ENCODE measurements at regions not wholly inside any gene's neighbourhood (a gene's known extent, or its start where the extent isn't known, plus 50 kb on each side); places are given as distances from the start of the nearest gene placed in this dataset.

DNA sequence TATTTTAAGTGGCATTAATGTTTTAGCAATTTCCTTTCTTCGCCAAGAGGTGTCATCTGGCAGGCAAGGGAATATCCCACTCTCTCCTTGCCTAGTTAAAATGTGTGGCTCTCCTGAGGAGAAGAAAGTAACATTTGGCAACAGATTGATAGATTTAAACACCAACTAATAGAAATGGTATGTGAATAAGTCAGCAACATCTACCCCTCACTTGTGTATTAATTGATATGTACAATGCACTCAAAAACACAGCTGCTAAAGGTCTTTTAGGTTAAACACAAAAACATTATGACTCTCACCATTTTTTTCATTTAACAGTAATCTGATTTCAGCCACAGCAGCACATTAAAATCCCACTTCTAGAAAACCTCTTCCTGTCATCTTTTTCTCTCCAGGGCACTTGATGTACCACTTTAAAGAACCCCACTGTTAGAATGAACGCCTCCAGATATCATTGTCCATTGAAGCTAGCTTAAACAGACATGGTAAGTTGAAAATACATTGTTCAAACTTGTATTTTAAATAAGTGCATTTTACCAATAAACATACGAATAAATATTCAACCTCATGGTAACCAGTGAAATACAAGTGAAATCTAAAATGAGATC, 151.7 kb downstream of the RPAP3 start:
- Histone ChIP-seq H3K4me3 (ENCODE audit: low read depth, low read length) (no peak overlapping the region), H3K9me3 (ENCODE audit: control insufficient read depth, insufficient read depth, low read depth, low read length) (no peaks in the 10 kb centered on the region), H3K4me1 (ENCODE audit: control insufficient read depth, insufficient read depth, low read length) (no peaks in the 10 kb centered on the region), H3K27ac (ENCODE audit: extremely low read depth, low read depth, low read length) (no peak overlapping the region), H3K36me3 (ENCODE audit: control insufficient read depth in 2 of 2, insufficient read depth in 1 of 2, low read length in 2 of 2) (no peaks in the 10 kb centered on the region)
- TF ChIP-seq TRIM28 (IDR thresholded peaks at IDR 0.05; ENCODE audit: borderline replicate concordance, low read length), result no peak
- no peak for TF ChIP-seq ZNF645 (tag by site-specific recombination; IDR thresholded peaks at IDR 0.05)
- no peak for TF ChIP-seq GLIS1 (tag by site-specific recombination; IDR thresholded peaks at IDR 0.05)
- no peak for TF ChIP-seq SCRT2 (tag by site-specific recombination; IDR thresholded peaks at IDR 0.05)
- no peak for TF ChIP-seq ZNF624 (tag by site-specific recombination; IDR thresholded peaks at IDR 0.05)
- no peak for TF ChIP-seq ZNF670 (tag by site-specific recombination; IDR thresholded peaks at IDR 0.05; ENCODE audit: low read depth)
- TF ChIP-seq ZNF473 (tag by site-specific recombination; IDR thresholded peaks at IDR 0.05), result no peak
- TF ChIP-seq SCRT1 (tag by site-specific recombination; IDR thresholded peaks at IDR 0.05; ENCODE audit: borderline replicate concordance), result no peak
- no peak for TF ChIP-seq ZNF146 (tag by site-specific recombination; IDR thresholded peaks at IDR 0.05)
- TF ChIP-seq ZNF785 (tag by site-specific recombination; IDR thresholded peaks at IDR 0.05), result no peak
- TF ChIP-seq ZBTB26 (tag by site-specific recombination; optimal IDR thresholded peaks at IDR 0.05), result no peak
- TF ChIP-seq ZNF600 (tag by site-specific recombination; IDR thresholded peaks at IDR 0.05), result no peak
- TF ChIP-seq IKZF3 (tag by site-specific recombination; IDR thresholded peaks at IDR 0.05), result no peak
- TF ChIP-seq ZNF580 (tag by site-specific recombination; IDR thresholded peaks at IDR 0.05), result no peak
- no peak for TF ChIP-seq ZNF202 (tag by site-specific recombination; IDR thresholded peaks at IDR 0.05; ENCODE audit: borderline replicate concordance)
- TF ChIP-seq, protein P1, sequence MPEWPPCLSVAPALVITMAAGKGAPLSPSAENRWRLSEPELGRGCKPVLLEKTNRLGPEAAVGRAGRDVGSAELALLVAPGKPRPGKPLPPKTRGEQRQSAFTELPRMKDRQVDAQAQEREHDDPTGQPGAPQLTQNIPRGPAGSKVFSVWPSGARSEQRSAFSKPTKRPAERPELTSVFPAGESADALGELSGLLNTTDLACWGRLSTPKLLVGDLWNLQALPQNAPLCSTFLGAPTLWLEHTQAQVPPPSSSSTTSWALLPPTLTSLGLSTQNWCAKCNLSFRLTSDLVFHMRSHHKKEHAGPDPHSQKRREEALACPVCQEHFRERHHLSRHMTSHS (tag by site-specific recombination; IDR thresholded peaks at IDR 0.05), result no peak
- TF ChIP-seq ZBTB1 (tag by site-specific recombination; IDR thresholded peaks at IDR 0.05), result no peak
- no peak for TF ChIP-seq SP7 (tag by site-specific recombination; IDR thresholded peaks at IDR 0.05)
- TF ChIP-seq ZNF16 (tag by site-specific recombination; IDR thresholded peaks at IDR 0.05; ENCODE audit: low read depth), result no peak
- TF ChIP-seq ZNF324 (tag by site-specific recombination; IDR thresholded peaks at IDR 0.05), result no peak
- ChIA-PET CTCF (interaction anchor here (0.6 kb wide), 1 partner anchor 140 kb away, joined by 4 read pairs; no protein-coding TSS in a partner anchor), POLR2A (no interaction called here)

- TF ChIP-seq PRDM1 (tag by site-specific recombination; IDR thresholded peaks at IDR 0.05) (no peak), ZNF157 (tag by site-specific recombination; IDR thresholded peaks at IDR 0.05) (no peak), TRIM28 (IDR thresholded peaks at IDR 0.05; ENCODE audit: borderline replicate concordance, low read length) (0 out of 2 replicates have a peak, but pooled peaks have one; percentile 56), MEIS1 (CRISPR knock-in tag; IDR thresholded peaks at IDR 0.05; ENCODE audit: borderline replicate concordance) (no peak), ZNF629 (tag by site-specific recombination; IDR thresholded peaks at IDR 0.05) (no peak), SETDB1 (IDR thresholded peaks at IDR 0.05; ENCODE audit: insufficient read length, low read length) (peak; percentile 68), ZNF324 (tag by site-specific recombination; IDR thresholded peaks at IDR 0.05) (no peak)
- ChIA-PET CTCF (no interaction called here), POLR2A (no interaction called here)
- Histone ChIP-seq H3K4me3 (ENCODE audit: low read depth, low read length) (no peak overlapping the region), H3K36me3 (ENCODE audit: control insufficient read depth in 2 of 2, insufficient read depth in 1 of 2, low read length in 2 of 2) (no peaks in the 10 kb centered on the region), H3K4me1 (ENCODE audit: control insufficient read depth, insufficient read depth, low read length) (no peaks in the 10 kb centered on the region), H3K9me3 (ENCODE audit: control insufficient read depth, insufficient read depth, low read depth, low read length) (no peaks in the 10 kb centered on the region), H3K27ac (ENCODE audit: extremely low read depth, low read depth, low read length) (no peak overlapping the region)
These were observed 152.6 kb downstream of the RPAP3 start for GRCh38 chr12:47553266-47553665.
